ENCODE measurements at regions not wholly inside any gene's neighbourhood (a gene's known extent, or its start where the extent isn't known, plus 50 kb on each side); places are given as distances from the start of the nearest gene placed in this dataset.

DNA sequence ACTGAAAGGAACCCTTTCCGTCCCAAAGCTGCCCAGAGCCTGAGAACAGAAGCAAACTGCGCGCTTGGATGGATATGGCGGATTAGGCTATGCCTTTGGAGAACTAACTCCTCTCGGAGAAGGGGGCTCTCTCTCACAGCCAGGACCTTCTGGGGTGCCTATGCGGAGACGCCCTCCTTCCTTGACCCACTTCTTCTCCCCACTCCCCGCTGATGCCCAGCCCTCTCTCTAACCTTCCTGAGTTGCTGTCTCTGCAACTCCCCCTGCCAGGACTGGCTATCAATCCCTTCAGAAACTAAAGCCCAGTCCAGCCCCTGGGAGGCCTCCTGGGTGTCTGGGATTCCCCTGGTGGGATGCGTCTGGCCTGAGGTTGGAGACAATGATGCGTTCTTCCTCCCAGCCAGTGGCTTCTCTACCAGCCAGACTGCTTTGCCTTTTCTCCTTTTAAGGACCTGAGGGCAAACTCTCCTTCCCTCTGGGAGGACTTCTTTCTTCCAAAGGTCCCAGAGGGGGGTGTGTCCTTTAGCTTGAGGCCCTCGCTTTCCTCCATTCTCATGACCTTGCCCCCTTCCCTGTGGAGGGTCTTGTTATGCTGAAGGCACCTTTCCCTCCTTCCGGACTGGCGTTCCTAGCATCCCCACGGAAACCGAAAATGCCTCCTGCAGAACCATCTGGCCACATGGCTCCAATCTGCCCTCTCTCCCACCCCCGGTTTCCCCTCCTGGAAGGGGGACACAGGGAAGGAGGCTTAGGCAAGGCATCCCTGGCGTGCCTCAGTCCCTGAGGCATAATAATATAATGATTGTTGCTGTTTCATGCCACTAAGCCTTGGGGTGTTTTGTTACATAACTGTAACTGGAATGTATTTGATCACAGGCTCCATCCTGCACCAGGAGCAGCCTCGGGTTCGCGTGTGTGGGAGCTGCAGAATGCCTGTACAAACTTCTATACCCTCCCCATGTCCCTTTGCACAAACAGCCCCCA lies 63.4 kb upstream of the C15orf39 start:
- no peak for ATAC-seq
- H3K4me1 Mint-ChIP-seq: peaks cover 11 to 14% of the 10 kb centered on the region in 2 donors
- DNase-seq: no peak
- intact Hi-C loops (cut with micrococcal nuclease): no loop called here
- H3K4me1 ChIP-seq (ENCODE audit: control insufficient read depth, insufficient read depth, low read length): no peaks in the 10 kb centered on the region
- H3K9me3 ChIP-seq (ENCODE audit: control insufficient read depth, insufficient read depth, low read length): peaks cover 20% of the 10 kb centered on the region
- no peak overlapping the region for H3K27ac Mint-ChIP-seq
- H3K9me3 Mint-ChIP-seq: no peaks in the 10 kb centered on the region
- H3K27me3 ChIP-seq (ENCODE audit: control insufficient read depth, insufficient read depth, low read length): no peaks in the 10 kb centered on the region
- H3K27me3 Mint-ChIP-seq (ENCODE audit: low read depth in 2 of 2): no peaks in the 10 kb centered on the region
- no peaks in the 10 kb centered on the region for H3K36me3 ChIP-seq (ENCODE audit: control insufficient read depth, insufficient read depth, low read length)
- TF ChIP-seq, protein P1, sequence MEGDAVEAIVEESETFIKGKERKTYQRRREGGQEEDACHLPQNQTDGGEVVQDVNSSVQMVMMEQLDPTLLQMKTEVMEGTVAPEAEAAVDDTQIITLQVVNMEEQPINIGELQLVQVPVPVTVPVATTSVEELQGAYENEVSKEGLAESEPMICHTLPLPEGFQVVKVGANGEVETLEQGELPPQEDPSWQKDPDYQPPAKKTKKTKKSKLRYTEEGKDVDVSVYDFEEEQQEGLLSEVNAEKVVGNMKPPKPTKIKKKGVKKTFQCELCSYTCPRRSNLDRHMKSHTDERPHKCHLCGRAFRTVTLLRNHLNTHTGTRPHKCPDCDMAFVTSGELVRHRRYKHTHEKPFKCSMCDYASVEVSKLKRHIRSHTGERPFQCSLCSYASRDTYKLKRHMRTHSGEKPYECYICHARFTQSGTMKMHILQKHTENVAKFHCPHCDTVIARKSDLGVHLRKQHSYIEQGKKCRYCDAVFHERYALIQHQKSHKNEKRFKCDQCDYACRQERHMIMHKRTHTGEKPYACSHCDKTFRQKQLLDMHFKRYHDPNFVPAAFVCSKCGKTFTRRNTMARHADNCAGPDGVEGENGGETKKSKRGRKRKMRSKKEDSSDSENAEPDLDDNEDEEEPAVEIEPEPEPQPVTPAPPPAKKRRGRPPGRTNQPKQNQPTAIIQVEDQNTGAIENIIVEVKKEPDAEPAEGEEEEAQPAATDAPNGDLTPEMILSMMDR (IDR thresholded peaks at IDR 0.05): no peak
- no peak overlapping the region for H3K4me3 Mint-ChIP-seq
- no peak overlapping the region for H3K4me3 ChIP-seq (ENCODE audit: low read length)
- H3K36me3 Mint-ChIP-seq: no peaks in the 10 kb centered on the region
- WGBS (ENCODE audit: insufficient coverage): 93% methylated on average over 19 of the region's 20 CpGs
- no peak overlapping the region for H3K27ac ChIP-seq (ENCODE audit: low read length)

DNA sequence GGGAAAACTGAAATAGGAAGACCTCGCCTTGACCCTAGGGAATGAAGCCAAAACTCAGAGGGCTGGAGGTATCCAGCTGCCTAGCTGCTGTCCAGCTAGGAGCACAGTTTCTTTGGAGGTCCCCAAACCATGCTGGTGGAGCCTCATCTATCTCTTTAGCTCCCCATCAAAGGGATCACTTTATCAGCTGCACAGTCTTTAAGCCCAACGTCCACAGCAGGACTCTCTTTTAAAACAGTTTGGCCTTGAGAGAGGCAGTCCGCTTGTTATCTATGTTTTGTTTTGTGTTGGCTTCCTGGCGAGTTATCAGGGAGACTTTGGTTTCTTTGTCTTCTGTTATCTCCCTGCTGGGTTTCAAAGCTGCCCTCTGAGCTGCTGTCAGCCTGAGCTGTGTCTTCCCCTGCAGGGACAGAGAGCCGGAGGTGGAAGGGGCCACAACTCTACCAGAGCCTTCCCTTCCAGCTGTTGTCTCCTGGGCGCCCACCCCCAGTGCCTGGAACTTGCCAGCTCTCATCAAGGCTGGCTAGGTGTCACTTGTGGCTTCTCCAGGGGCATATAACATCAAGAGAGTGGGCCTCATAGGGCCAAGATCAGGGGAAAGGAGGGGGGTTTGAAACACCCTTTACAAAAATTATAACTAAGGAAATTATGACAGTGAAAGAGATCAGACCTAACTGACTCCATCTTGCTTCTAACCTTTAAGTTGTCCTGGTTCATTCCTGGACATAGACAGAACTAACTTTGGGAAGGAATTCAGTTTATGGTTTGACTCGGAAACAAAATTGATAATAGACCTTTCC lies 61.4 kb upstream of the C15orf39 start:
- Mint-ChIP-seq H3K27me3 (ENCODE audit: low read depth in 2 of 2) (no peaks in the 10 kb centered on the region), H3K27ac (no peak overlapping the region), H3K9me3 (no peaks in the 10 kb centered on the region), H3K4me1 (peaks cover 11 to 14% of the 10 kb centered on the region in 2 donors), H3K36me3 (no peaks in the 10 kb centered on the region), H3K4me3 (no peak overlapping the region)
- intact Hi-C loops (cut with micrococcal nuclease): no loop called here
- no peaks in the 10 kb centered on the region for H3K4me1 ChIP-seq (ENCODE audit: control insufficient read depth, insufficient read depth, low read length)
- DNase-seq: no peak
- no peaks in the 10 kb centered on the region for H3K27me3 ChIP-seq (ENCODE audit: control insufficient read depth, insufficient read depth, low read length)
- no peak overlapping the region for H3K4me3 ChIP-seq (ENCODE audit: low read length)
- H3K27ac ChIP-seq (ENCODE audit: low read length): no peak overlapping the region
- WGBS (ENCODE audit: insufficient coverage): 74% methylated on average over 7 of the region's 7 CpGs
- H3K9me3 ChIP-seq (ENCODE audit: control insufficient read depth, insufficient read depth, low read length): peaks cover 39% of the 10 kb centered on the region
- H3K36me3 ChIP-seq (ENCODE audit: control insufficient read depth, insufficient read depth, low read length): no peaks in the 10 kb centered on the region
- peak in 1 of 3 donors; percentile 44 for ATAC-seq
- TF ChIP-seq, protein P1 (IDR thresholded peaks at IDR 0.05): no peak

DNA sequence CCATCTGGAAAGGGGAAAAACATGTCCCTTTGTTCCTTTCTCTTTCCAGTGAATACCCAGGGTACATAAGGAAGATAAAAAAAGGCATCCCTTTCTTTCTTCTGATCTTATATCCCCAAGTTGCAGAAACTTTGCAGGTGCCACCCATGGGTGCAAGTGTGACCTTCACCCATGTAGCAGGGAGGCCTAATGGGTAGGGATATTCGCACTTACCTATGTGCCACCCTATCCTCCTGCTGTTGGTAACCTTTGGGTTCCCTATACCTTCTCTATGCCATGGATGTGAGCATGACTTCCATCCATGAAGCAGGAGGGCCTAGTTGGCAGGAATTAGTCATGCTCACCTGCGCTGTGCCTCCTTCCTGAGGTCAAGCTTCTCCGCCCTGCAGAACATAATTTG lies 59.2 kb upstream of the C15orf39 start:
- Mint-ChIP-seq H3K9me3 (no peaks in the 10 kb centered on the region), H3K27me3 (ENCODE audit: low read depth in 2 of 2) (no peaks in the 10 kb centered on the region), H3K4me1 (peaks cover 0 to 5% of the 10 kb centered on the region in 2 donors), H3K4me3 (no peak overlapping the region), H3K27ac (no peak overlapping the region), H3K36me3 (no peaks in the 10 kb centered on the region)
- intact Hi-C loops (cut with micrococcal nuclease): no loop called here
- no peak for ATAC-seq
- WGBS (ENCODE audit: insufficient coverage): 98% methylated on average over 3 of the region's 3 CpGs
- Histone ChIP-seq H3K4me3 (ENCODE audit: low read length) (no peak overlapping the region), H3K27me3 (ENCODE audit: control insufficient read depth, insufficient read depth, low read length) (no peaks in the 10 kb centered on the region), H3K4me1 (ENCODE audit: control insufficient read depth, insufficient read depth, low read length) (no peaks in the 10 kb centered on the region), H3K27ac (ENCODE audit: low read length) (no peak overlapping the region), H3K36me3 (ENCODE audit: control insufficient read depth, insufficient read depth, low read length) (no peaks in the 10 kb centered on the region), H3K9me3 (ENCODE audit: control insufficient read depth, insufficient read depth, low read length) (peaks cover 43% of the 10 kb centered on the region)
- no peak for DNase-seq
- TF ChIP-seq, protein P1 (IDR thresholded peaks at IDR 0.05): no peak

Measured in natural killer cell (primary cell).